ENCODE measurements at regions not wholly inside any gene's neighbourhood (a gene's known extent, or its start where the extent isn't known, plus 50 kb on each side); places are given as distances from the start of the nearest gene placed in this dataset.

GRCh38 chr16:9338510-9338909, 247.1 kb downstream of the HAPSTR1 start:
- ATAC-seq = no peak
- TF ChIP-seq TSHZ2 (CRISPR knock-in tag; IDR thresholded peaks at IDR 0.05) (no peak), SNAI2 (CRISPR knock-in tag; IDR thresholded peaks at IDR 0.05) (no peak), ZFP30 (CRISPR knock-in tag; IDR thresholded peaks at IDR 0.05) (no peak), ZNF8 (CRISPR knock-in tag; IDR thresholded peaks at IDR 0.05) (no peak), ISL1 (CRISPR knock-in tag; IDR thresholded peaks at IDR 0.05) (no peak), ZNF565 (CRISPR knock-in tag; conservative IDR thresholded peaks at IDR 0.05; ENCODE audit: low read depth) (no peak), ZC3H10 (CRISPR knock-in tag; IDR thresholded peaks at IDR 0.05) (no peak), ESRRG (CRISPR knock-in tag; IDR thresholded peaks at IDR 0.05) (no peak), ARNTL (CRISPR knock-in tag; IDR thresholded peaks at IDR 0.05; ENCODE audit: borderline replicate concordance, low read depth) (no peak), CSDC2 (CRISPR knock-in tag; IDR thresholded peaks at IDR 0.05) (no peak), GLIS3 (CRISPR knock-in tag; IDR thresholded peaks at IDR 0.05) (no peak), TCF4 (CRISPR knock-in tag; IDR thresholded peaks at IDR 0.05; ENCODE audit: borderline replicate concordance) (no peak), ZFP3 (CRISPR knock-in tag; IDR thresholded peaks at IDR 0.05) (no peak)

DNA sequence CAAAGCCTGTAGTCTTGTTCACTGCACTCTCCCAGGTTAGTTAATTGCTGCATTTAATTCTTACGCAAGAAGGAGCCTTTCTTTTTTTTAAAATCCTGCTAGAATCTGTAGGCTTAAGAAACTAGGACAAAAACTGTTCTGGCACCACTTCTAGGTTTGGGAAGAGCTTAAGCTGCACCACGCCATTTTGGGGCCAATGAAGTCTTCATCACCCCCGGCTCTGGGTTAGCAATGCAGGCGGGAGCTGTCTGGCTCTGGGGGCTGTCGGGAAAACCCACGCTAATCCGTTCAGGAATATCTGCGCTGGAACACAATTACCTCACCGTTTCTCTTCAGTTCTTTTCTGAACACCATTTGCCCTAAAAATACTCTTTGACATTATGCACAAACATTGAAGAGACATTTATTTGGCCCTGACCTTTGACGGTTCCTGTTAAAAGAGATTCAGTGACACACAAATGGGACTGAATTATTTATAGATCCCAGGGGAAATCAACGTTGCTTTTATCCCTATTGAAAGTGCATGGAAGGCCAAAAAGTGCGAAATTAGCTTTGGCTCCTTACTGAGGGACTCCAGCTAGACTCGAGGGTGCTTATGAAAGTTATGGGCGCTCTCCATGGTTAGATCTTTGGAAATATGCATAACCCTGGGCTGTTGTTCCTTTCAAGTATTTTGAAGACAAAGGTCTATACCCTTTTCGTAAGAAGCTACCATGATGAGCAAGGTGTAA, 249.2 kb downstream of the HAPSTR1 start:
- TF ChIP-seq SNAI2 (CRISPR knock-in tag; IDR thresholded peaks at IDR 0.05) = no peak
- no peak for TF ChIP-seq GLIS3 (CRISPR knock-in tag; IDR thresholded peaks at IDR 0.05)
- no peak for ATAC-seq

- TF ChIP-seq ISL1 (CRISPR knock-in tag; IDR thresholded peaks at IDR 0.05) (no peak), ZC3H10 (CRISPR knock-in tag; IDR thresholded peaks at IDR 0.05) (no peak), CREB5 (CRISPR knock-in tag; IDR thresholded peaks at IDR 0.05; ENCODE audit: low read depth) (no peak), SNAI2 (CRISPR knock-in tag; IDR thresholded peaks at IDR 0.05) (no peak), ZFP30 (CRISPR knock-in tag; IDR thresholded peaks at IDR 0.05) (no peak), ZNF8 (CRISPR knock-in tag; IDR thresholded peaks at IDR 0.05) (no peak)
- no peak for ATAC-seq
These were observed 251.8 kb downstream of the HAPSTR1 start for GRCh38 chr16:9343276-9343675.

DNA sequence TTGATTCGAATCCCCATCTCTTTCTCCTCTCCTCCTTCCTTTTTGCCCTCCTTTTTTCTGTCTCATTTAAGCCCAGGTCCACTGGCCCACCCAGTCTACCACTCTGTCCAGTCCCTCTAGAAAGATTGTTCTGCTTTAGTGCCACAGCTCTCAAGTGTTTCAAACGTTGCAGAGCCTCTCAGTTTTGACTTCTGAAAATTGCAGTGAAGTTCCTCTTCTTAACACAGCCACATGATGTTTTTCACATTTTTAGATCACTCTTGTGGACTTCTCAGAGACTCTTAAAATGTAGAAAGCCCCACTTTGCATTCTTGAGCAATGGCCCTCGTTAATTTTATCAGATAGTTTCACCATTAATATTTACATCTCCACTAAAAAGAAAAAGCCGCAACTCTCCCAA, 253.1 kb downstream of the HAPSTR1 start:
- no peak for ATAC-seq
- TF ChIP-seq, protein P1, sequence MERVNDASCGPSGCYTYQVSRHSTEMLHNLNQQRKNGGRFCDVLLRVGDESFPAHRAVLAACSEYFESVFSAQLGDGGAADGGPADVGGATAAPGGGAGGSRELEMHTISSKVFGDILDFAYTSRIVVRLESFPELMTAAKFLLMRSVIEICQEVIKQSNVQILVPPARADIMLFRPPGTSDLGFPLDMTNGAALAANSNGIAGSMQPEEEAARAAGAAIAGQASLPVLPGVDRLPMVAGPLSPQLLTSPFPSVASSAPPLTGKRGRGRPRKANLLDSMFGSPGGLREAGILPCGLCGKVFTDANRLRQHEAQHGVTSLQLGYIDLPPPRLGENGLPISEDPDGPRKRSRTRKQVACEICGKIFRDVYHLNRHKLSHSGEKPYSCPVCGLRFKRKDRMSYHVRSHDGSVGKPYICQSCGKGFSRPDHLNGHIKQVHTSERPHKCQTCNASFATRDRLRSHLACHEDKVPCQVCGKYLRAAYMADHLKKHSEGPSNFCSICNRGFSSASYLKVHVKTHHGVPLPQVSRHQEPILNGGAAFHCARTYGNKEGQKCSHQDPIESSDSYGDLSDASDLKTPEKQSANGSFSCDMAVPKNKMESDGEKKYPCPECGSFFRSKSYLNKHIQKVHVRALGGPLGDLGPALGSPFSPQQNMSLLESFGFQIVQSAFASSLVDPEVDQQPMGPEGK (CRISPR knock-in tag; IDR thresholded peaks at IDR 0.05; ENCODE audit: borderline replicate concordance) = no peak
- TF ChIP-seq, protein P2, sequence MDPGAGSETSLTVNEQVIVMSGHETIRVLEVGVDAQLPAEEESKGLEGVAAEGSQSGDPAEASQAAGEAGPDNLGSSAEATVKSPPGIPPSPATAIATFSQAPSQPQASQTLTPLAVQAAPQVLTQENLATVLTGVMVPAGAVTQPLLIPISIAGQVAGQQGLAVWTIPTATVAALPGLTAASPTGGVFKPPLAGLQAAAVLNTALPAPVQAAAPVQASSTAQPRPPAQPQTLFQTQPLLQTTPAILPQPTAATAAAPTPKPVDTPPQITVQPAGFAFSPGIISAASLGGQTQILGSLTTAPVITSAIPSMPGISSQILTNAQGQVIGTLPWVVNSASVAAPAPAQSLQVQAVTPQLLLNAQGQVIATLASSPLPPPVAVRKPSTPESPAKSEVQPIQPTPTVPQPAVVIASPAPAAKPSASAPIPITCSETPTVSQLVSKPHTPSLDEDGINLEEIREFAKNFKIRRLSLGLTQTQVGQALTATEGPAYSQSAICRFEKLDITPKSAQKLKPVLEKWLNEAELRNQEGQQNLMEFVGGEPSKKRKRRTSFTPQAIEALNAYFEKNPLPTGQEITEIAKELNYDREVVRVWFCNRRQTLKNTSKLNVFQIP (CRISPR knock-in tag; IDR thresholded peaks at IDR 0.05; ENCODE audit: borderline replicate concordance, low read depth) = no peak
- TF ChIP-seq RARB (CRISPR knock-in tag; IDR thresholded peaks at IDR 0.05) = no peak
- TF ChIP-seq, protein P3, sequence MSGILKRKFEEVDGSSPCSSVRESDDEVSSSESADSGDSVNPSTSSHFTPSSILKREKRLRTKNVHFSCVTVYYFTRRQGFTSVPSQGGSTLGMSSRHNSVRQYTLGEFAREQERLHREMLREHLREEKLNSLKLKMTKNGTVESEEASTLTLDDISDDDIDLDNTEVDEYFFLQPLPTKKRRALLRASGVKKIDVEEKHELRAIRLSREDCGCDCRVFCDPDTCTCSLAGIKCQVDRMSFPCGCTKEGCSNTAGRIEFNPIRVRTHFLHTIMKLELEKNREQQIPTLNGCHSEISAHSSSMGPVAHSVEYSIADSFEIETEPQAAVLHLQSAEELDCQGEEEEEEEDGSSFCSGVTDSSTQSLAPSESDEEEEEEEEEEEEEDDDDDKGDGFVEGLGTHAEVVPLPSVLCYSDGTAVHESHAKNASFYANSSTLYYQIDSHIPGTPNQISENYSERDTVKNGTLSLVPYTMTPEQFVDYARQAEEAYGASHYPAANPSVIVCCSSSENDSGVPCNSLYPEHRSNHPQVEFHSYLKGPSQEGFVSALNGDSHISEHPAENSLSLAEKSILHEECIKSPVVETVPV (CRISPR knock-in tag; IDR thresholded peaks at IDR 0.05) = no peak
- no peak for TF ChIP-seq ZNF70 (CRISPR knock-in tag; IDR thresholded peaks at IDR 0.05)
- TF ChIP-seq CREB5 (CRISPR knock-in tag; IDR thresholded peaks at IDR 0.05; ENCODE audit: low read depth) = no peak
- TF ChIP-seq ARNTL (CRISPR knock-in tag; IDR thresholded peaks at IDR 0.05; ENCODE audit: borderline replicate concordance, low read depth) = no peak
- no peak for TF ChIP-seq ZNF565 (CRISPR knock-in tag; conservative IDR thresholded peaks at IDR 0.05; ENCODE audit: low read depth)
- no peak for TF ChIP-seq GLIS3 (CRISPR knock-in tag; IDR thresholded peaks at IDR 0.05)
- no peak for TF ChIP-seq OSR1 (CRISPR knock-in tag; IDR thresholded peaks at IDR 0.05)
- no peak for TF ChIP-seq TCF4 (CRISPR knock-in tag; IDR thresholded peaks at IDR 0.05; ENCODE audit: borderline replicate concordance)
- TF ChIP-seq ESRRG (CRISPR knock-in tag; IDR thresholded peaks at IDR 0.05) = no peak
- no peak for TF ChIP-seq ZFP3 (CRISPR knock-in tag; IDR thresholded peaks at IDR 0.05)
- TF ChIP-seq TOX (CRISPR knock-in tag; IDR thresholded peaks at IDR 0.05; ENCODE audit: borderline replicate concordance) = no peak
- TF ChIP-seq ZNF8 (CRISPR knock-in tag; IDR thresholded peaks at IDR 0.05) = no peak
- TF ChIP-seq BACH2 (CRISPR knock-in tag; IDR thresholded peaks at IDR 0.05; ENCODE audit: borderline replicate concordance) = no peak
- no peak for TF ChIP-seq ISL1 (CRISPR knock-in tag; IDR thresholded peaks at IDR 0.05)

Measured in SK-N-SH treated with all-trans-retinoic acid at 6 μM for 48 hours (cell line).